NOMO-1 treated with dmso at 0.1 percent for 144 hours (cell line): ENCODE measurements at regions not wholly inside any gene's neighbourhood (a gene's known extent, or its start where the extent isn't known, plus 50 kb on each side); places are given as distances from the start of the nearest gene placed in this dataset.
"Not testable (repeated sequence)": the region's sequence is repeated elsewhere in the genome, so short reads cannot be mapped to it uniquely, and the experiment has no call there.

Experiments
- DNase-seq: peaks from one replicate; lab custom pipeline; 2025; ENCODE audit not compliant: unreplicated experiment; lab: John Stamatoyannopoulos, UW

DNA sequence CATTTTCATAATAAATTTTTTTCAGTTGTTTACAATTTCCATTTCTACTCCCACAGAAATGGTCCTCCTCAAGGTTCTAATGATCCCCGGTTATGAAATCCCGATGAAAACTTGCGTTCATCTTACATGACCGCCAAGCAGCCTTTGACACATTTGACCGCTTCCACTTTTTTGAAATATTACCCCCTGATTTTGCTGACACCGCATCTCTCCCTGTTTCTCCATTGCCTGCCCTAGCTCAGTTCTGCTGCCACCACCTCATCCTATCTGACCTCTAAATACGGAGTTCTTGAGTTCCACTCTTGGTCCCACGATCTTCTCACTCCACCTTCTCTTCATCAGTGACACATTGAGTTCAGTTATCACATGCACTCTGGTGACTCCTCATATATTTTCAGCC, 74.1 kb downstream of the SLC35B3 start:
- DNase-seq: peak; percentile 29

GRCh38 chr6:8352966-8353340, 82.4 kb downstream of the SLC35B3 start:
- no peak for DNase-seq

DNA sequence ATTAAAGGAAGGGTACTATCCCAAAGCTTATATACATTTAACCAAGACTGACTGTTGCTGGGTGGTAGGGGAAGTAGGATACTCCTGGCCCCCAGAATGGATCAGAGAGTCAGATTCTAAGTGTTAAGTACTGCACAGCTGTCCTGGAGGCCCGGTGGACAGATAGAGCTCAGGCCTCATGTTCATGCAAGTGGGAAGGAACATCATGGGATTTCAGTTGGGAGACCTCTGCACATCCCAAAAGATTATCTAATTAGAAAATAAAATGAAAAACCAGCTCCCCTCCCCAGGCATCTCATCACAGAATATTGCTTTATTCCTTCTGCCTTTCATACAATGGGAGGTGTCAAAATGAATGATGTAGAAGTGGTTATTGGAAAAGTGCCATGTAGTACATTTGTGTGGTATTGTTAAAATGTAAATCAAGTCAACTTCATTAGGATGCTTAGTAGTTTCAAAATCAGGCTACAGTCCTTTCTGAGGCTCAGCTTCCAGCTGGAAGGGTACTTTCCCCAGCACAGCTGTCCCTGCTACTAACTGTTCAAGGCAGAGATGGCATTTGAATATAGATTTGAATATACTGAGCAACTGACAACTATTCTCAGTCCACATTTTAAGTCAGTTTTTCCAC, 82.9 kb downstream of the SLC35B3 start:
- no peak for DNase-seq

GRCh38 chr6:8343600-8343999, 91.7 kb downstream of the SLC35B3 start:
- no peak for DNase-seq

DNA sequence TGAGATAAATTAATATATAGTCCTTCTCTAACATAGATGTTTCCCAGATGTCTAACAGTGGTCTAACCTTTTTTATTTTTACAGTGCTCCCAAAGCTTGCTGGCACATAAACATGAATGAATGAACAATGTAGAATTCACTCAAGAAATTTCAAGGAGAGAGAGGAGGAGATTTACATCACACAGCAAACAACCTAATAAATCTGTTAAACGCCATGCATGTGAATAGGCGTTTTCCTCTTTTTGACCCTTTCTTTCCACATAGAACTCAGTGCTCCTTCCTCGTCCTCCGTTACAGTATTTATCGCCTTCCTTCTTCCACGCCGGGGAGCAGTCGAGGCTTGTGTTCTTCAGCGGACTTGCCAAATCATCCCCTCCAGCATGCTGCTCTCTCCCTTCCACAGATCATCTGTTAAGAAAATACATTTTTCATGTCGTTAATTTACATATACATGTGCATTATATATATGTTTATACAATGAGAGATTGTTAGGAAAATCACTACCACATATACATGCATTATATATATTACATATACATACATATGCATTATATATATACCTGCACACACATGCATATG, 93.0 kb downstream of the SLC35B3 start:
- DNase-seq: no peak

DNA sequence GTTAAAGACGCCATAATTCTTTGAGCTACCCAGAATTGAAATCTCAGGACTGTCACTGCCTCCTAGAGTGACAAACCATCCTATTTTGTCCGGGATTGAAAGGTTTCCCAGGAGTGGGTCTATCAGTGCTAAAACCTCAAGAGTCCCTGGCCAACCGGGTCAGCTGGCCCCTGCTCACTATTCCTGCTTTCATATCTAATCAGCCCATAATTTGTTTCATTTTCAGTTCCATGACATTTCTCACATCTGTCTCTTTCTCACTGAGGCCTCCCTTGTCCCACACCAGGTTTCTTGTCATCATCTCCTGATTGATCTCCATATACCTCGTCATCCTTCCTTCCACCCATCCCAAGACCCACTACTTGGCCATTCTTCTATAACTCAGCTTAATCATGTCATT, 98.2 kb downstream of the SLC35B3 start:
- DNase-seq: no peak

GRCh38 chr6:8336406-8337057, 98.8 kb downstream of the SLC35B3 start:
- no peak for DNase-seq

- DNase-seq: no peak
Measured at GRCh38 chr6:8335896-8336295, 99.4 kb downstream of the SLC35B3 start.

DNA sequence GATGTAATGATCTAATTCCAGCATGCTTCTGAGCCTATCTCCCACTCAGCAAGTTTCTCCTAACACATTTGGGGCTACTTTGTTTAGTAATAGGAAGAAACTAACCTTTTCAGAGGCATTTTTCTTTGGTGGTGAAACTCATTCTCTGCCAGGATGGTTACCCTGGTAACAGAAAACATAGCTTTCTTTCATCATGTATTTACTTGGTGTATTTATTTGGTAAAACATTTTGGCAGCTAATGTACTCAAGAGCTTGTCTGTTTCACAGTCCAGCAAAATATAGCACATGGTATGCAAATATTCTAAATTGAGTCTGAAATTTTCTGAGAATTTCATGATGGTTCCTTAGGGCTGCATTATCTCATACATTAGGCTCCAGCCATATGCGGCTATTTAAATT, 100.0 kb downstream of the SLC35B3 start:
- no peak for DNase-seq

GRCh38 chr6:8334113-8334512, 101.2 kb downstream of the SLC35B3 start:
- no peak for DNase-seq

DNA sequence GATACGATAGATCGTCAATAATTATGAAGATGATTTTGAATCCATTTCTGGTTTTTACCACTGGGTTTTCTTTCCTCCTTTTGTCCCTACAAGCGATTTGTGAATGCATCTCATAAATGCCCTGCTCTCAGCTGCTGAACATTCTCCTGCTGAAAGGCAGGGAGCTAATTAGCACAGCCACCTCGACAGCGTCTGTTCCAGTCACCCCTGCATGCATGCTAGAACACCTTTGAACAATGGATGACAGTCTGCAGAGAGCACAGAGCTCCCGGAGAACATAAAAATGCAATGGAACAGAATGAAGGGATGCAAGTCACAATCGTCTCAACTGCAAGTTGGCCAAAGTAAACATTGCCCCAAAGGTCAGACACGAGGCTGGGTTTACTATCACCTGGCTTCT, 105.8 kb downstream of the SLC35B3 start:
- no peak for DNase-seq

DNA sequence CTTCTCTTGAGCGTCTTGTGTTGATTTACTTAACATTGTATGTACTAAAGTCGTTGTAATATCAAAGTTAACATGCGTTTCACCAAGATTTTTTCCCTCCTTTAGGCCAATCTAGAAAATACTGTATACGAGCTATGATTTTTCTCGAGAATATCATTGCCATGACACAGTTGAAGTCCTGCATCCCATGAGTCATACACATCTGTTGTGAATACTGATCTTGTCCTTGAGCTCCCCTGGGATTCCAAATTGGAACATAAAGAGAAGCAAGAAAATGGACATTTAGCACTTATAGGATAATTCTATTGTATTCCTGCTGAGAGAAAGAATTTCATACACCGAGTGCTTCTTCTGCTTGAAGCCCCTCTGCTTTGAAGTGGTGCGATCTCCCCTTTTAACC, 109.6 kb downstream of the SLC35B3 start:
- DNase-seq: no peak

DNA sequence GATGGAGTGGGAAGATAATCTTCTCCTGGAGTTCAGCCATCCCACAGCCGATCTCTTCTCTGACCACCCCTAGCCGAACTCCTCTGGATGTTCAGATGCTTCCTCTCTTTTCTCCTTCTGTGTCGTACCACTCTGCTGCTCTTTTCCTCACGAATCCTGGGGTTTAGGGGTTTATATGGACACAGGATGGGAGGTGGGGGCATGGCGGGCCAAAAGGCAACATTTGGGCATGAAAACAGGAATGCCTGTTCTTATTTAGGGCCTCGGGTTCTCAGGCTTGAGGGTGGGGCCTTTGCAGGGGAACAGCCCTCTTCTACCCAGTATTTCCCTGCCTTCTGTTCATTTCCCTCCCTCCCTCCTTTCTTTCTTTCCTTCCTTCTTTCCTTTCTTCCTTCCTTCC, 112.7 kb downstream of the SLC35B3 start:
- no peak for DNase-seq

DNA sequence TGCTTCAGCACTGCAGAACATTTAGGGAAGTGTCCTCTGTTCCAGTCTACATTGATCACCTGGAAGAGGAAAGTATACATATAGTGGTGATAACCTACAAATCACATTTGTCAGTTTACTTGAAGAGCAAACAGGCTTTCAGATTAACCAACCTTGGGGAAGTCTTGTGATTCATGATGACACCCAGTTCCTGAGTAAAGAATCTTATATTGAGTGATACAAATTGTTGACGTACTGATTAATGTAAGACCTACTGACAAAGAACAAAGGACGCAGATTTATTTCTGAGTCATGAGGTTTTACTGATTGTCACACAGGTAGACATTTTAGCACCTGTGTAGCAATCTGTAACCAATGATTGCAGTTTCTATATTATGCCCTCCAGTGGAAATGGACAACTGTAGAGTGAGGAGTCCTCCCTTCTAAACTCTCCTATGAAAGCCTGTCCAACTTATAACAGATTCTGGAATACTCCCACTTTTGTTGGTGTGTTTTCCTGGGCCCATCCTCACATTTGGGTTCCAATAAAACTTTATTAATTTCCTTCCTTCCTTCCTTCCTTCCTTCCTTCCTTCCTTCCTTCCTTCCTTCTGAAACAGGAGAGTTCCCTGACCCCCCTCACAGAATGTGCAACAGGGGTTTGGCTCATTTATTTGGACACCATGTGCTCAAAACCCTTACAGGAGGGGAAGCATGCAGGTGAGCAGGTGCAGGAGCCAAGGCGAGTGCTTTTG, 113.5 kb downstream of the SLC35B3 start:
- no peak for DNase-seq

DNA sequence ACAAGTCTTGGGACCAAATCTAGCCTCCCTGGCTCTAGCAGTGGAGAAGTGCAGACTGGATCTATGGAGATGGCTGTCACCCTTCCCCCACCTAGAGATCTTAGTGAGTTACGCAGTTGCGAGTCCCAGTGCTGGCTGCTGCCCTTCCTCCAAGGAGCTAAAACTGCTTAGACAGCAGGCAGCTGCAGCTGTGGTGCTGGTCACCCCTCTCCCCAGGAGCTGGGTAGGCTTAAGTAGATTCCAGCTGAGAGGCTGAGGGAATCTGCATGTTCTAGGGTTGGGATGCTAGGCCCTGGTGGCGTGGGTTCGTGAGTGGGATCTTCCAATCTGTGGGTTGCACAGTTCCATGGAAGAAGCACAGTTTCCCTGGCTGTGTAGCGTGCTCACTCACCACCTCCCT, 120.2 kb downstream of the SLC35B3 start:
- no peak for DNase-seq

DNA sequence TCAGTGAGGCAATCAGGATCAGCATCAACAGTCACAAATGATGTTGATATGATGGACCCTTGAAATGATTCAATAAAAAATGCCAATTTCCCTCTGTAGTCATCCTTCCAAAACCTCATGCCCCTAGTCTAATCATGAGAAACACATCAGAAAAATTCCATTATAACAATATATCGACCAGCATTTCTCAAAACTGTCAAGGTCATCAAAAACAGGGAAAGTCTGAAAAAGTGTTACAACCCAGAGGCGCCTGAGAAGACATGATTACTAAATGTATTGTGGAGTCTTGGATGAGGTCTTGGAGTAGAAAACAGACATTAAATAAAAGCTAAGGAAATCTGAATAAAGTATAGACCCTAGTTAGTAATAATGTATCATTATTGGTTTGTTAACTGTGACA, 133.8 kb downstream of the SLC35B3 start:
- no peak for DNase-seq

DNA sequence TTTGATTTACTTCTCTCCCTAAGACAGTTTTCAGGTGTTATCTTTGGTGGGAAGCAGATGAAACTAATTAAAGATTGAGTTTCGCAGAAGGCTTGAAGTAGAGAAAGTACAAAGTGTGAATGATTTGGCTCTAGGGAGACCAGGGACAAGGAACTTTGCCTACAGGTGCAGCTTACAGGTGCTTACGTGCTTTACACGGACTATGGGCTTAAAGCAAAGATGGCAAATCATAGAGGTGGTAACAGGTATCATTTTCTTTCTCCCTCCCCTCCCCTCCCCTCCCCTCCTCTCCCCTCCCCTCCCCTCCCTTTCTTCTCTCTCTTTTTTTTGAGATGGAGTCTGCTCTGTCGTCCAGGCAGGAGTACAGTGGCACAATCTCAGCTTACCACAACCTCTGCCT, 136.3 kb downstream of the SLC35B3 start:
- DNase-seq: no peak

DNA sequence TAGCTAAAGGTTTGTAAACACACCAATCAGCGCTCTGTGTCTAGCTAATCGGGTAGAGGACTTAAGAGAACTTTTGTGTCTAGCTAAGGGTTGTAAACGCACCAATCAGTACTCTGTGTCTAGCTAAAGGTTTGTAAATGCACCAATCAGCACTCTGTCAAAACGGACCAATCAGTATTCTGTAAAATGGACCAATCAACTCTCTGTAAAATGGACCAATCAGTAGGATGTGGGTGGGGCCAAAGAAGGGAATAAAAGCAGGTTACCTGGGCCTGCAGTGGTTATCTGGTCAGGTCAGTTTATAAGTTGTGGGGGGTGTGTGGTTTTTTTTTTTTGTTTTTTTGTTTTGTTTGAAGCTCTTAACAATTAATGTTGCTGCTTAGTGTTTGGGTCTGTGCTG, 152.4 kb downstream of the SLC35B3 start:
- not testable (repeated sequence) for DNase-seq

- DNase-seq: no peak
Measured at GRCh38 chr6:8282380-8282779, 153.0 kb downstream of the SLC35B3 start.

- no peak for DNase-seq
Measured at GRCh38 chr6:8279041-8279805, 156.1 kb downstream of the SLC35B3 start.

GRCh38 chr6:8278562-8278961, 156.8 kb downstream of the SLC35B3 start:
- no peak for DNase-seq
